Fibroblast of skin of right biceps (primary cell): ENCODE measurements at regions not wholly inside any gene's neighbourhood (a gene's known extent, or its start where the extent isn't known, plus 50 kb on each side); places are given as distances from the start of the nearest gene placed in this dataset.
"Not testable (repeated sequence)": the region's sequence is repeated elsewhere in the genome, so short reads cannot be mapped to it uniquely, and the experiment has no call there.

ENCODE experiments used
- DNase-seq: peaks from one replicate; pipeline ENCODE4 v3.0.0-alpha.2; 2013

- no peak for DNase-seq
Observed at GRCh38 chr6:22153384-22154158, 143.3 kb downstream of the PRL start.

- DNase-seq, result no peak
Observed at GRCh38 chr6:22155551-22155950, 141.3 kb downstream of the PRL start.

- no peak for DNase-seq
Observed at GRCh38 chr6:22157233-22157632, 139.6 kb downstream of the PRL start.

GRCh38 chr6:22164236-22164635 lies 132.6 kb downstream of the PRL start:
- DNase-seq, result no peak

- not testable (repeated sequence) for DNase-seq
Observed at GRCh38 chr6:22171006-22171405, 125.8 kb downstream of the PRL start.

GRCh38 chr6:22171885-22172284 lies 125.0 kb downstream of the PRL start:
- DNase-seq, result not testable (repeated sequence)

GRCh38 chr6:22173311-22173710 lies 123.5 kb downstream of the PRL start:
- DNase-seq, result no peak

GRCh38 chr6:22180250-22180649 lies 116.6 kb downstream of the PRL start:
- not testable (repeated sequence) for DNase-seq

- no peak for DNase-seq
Observed at GRCh38 chr6:22184371-22184770, 112.5 kb downstream of the PRL start.

GRCh38 chr6:22189946-22190345 lies 106.9 kb downstream of the PRL start:
- no peak for DNase-seq

GRCh38 chr6:22194188-22194921 lies 102.5 kb downstream of the PRL start:
- peak; percentile 53 for DNase-seq

- DNase-seq, result no peak
Observed at GRCh38 chr6:22199771-22200170, 97.1 kb downstream of the PRL start.

- DNase-seq, result no peak
Observed at GRCh38 chr6:22204153-22204552, 92.7 kb downstream of the PRL start.

- DNase-seq, result no peak
Observed at GRCh38 chr6:22205266-22205665, 91.6 kb downstream of the PRL start.

- DNase-seq, result no peak
Observed at GRCh38 chr6:22206106-22206505, 90.7 kb downstream of the PRL start.

- DNase-seq, result no peak
Observed at GRCh38 chr6:22208026-22208425, 88.8 kb downstream of the PRL start.

GRCh38 chr6:22214314-22214713 lies 82.5 kb downstream of the PRL start:
- DNase-seq, result no peak

GRCh38 chr6:22215474-22215873 lies 81.4 kb downstream of the PRL start:
- DNase-seq, result not testable (repeated sequence)

- DNase-seq, result no peak
Observed at GRCh38 chr6:22218410-22218809, 78.4 kb downstream of the PRL start.

- DNase-seq, result no peak
Observed at GRCh38 chr6:22219925-22220324, 76.9 kb downstream of the PRL start.

GRCh38 chr6:22221211-22221610 lies 75.6 kb downstream of the PRL start:
- DNase-seq, result no peak

- DNase-seq, result peak; percentile 25
Observed at GRCh38 chr6:22221630-22222029, 75.2 kb downstream of the PRL start.

- DNase-seq, result peak; percentile 40
Observed at GRCh38 chr6:22222469-22222868, 74.4 kb downstream of the PRL start.

GRCh38 chr6:22227824-22228610 lies 68.8 kb downstream of the PRL start:
- DNase-seq, result no peak
